ENCODE measurements at regions not wholly inside any gene's neighbourhood (a gene's known extent, or its start where the extent isn't known, plus 50 kb on each side); places are given as distances from the start of the nearest gene placed in this dataset.

DNA sequence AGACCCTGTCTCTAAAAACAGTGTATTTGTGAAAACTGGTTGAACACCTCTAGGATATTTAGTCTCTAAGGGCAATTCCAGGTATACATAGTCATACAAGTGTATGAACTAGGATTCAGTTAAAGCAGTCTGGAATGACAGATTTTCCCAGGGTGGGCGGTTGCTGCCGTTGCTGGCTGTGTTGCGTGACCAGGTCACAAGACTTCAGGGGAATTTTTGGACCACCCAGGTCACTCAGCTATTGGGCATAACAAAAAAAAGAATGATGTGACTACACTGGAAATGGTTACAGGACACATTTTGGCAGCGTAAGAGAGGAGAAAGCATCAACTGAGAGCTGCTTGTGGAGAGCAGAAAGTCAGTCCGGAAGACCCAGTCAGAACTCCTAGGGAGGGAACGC, 58.0 kb upstream of the ZBTB7C start:
- H3F3A ChIP-seq (ENCODE audit: low read depth) = no peaks in the 10 kb centered on the region
- H3K9me3 ChIP-seq (ENCODE audit: insufficient read depth, low read depth, low read length) = no peaks in the 10 kb centered on the region
- H3K4me2 ChIP-seq (ENCODE audit: low read depth, low read length, poor library complexity, severe bottlenecking) = no peak overlapping the region
- no peaks in the 10 kb centered on the region for H3K79me2 ChIP-seq (ENCODE audit: insufficient read depth, low read length)
- H3K9me2 ChIP-seq (replicated peaks; ENCODE audit: low read depth, low read length) = no peaks in the 10 kb centered on the region
- H3K4me1 ChIP-seq (ENCODE audit: insufficient read depth, low read length, poor library complexity, severe bottlenecking) = no peaks in the 10 kb centered on the region
- peaks cover 14% of the 10 kb centered on the region for H3K27me3 ChIP-seq (ENCODE audit: insufficient read depth, low read length, poor library complexity, severe bottlenecking)
- H3K9ac ChIP-seq (ENCODE audit: low read depth, low read length, poor library complexity, severe bottlenecking) = no peak overlapping the region
- TF ChIP-seq, protein P1, sequence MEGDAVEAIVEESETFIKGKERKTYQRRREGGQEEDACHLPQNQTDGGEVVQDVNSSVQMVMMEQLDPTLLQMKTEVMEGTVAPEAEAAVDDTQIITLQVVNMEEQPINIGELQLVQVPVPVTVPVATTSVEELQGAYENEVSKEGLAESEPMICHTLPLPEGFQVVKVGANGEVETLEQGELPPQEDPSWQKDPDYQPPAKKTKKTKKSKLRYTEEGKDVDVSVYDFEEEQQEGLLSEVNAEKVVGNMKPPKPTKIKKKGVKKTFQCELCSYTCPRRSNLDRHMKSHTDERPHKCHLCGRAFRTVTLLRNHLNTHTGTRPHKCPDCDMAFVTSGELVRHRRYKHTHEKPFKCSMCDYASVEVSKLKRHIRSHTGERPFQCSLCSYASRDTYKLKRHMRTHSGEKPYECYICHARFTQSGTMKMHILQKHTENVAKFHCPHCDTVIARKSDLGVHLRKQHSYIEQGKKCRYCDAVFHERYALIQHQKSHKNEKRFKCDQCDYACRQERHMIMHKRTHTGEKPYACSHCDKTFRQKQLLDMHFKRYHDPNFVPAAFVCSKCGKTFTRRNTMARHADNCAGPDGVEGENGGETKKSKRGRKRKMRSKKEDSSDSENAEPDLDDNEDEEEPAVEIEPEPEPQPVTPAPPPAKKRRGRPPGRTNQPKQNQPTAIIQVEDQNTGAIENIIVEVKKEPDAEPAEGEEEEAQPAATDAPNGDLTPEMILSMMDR (conservative IDR thresholded peaks at IDR 0.05; ENCODE audit: low read length) = no peak
- TF ChIP-seq EZH2phosphoT487 (IDR thresholded peaks at IDR 0.05; ENCODE audit: borderline replicate concordance) = no peak
- H3K36me3 ChIP-seq (ENCODE audit: insufficient read depth, low read length) = no peaks in the 10 kb centered on the region
- no peak overlapping the region for H3K4me3 ChIP-seq (ENCODE audit: low read length, poor library complexity, severe bottlenecking)
- no peaks in the 10 kb centered on the region for H4K20me1 ChIP-seq (ENCODE audit: insufficient read depth, low read length, poor library complexity, severe bottlenecking)
- H2AFZ ChIP-seq (ENCODE audit: low read length) = no peak overlapping the region

DNA sequence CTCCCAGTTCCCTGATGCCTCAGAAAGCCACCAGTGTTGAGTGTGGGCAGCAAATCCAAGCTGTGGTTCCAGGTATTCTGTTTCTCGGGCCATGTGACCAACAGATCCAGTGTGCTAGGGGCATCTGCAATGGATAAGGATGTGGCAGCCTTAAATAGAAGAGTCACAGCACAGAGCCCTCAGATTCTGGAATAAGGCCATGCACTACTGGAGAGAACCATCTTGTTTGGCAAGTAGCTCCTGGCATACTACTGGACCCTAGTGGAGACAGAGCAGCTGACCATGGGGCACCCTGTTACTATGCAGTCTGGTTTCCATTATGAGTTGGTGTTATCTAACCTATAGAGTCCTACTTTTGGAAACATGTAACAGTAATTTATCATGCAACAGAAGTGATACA, 53.3 kb upstream of the ZBTB7C start:
- Histone ChIP-seq H3F3A (ENCODE audit: low read depth) (no peaks in the 10 kb centered on the region), H3K9me3 (ENCODE audit: insufficient read depth, low read depth, low read length) (no peaks in the 10 kb centered on the region), H3K9ac (ENCODE audit: low read depth, low read length, poor library complexity, severe bottlenecking) (no peak overlapping the region), H3K4me2 (ENCODE audit: low read depth, low read length, poor library complexity, severe bottlenecking) (no peak overlapping the region), H3K4me3 (ENCODE audit: low read length, poor library complexity, severe bottlenecking) (no peak overlapping the region), H4K20me1 (ENCODE audit: insufficient read depth, low read length, poor library complexity, severe bottlenecking) (no peaks in the 10 kb centered on the region), H3K27me3 (ENCODE audit: insufficient read depth, low read length, poor library complexity, severe bottlenecking) (peaks cover 60% of the 10 kb centered on the region), H3K4me1 (ENCODE audit: insufficient read depth, low read length, poor library complexity, severe bottlenecking) (no peaks in the 10 kb centered on the region), H3K9me2 (replicated peaks; ENCODE audit: low read depth, low read length) (no peaks in the 10 kb centered on the region), H2AFZ (ENCODE audit: low read length) (no peak overlapping the region), H3K79me2 (ENCODE audit: insufficient read depth, low read length) (no peaks in the 10 kb centered on the region), H3K36me3 (ENCODE audit: insufficient read depth, low read length) (no peaks in the 10 kb centered on the region)
- TF ChIP-seq, protein P1 (conservative IDR thresholded peaks at IDR 0.05; ENCODE audit: low read length) = no peak
- no peak for TF ChIP-seq EZH2phosphoT487 (IDR thresholded peaks at IDR 0.05; ENCODE audit: borderline replicate concordance)

DNA sequence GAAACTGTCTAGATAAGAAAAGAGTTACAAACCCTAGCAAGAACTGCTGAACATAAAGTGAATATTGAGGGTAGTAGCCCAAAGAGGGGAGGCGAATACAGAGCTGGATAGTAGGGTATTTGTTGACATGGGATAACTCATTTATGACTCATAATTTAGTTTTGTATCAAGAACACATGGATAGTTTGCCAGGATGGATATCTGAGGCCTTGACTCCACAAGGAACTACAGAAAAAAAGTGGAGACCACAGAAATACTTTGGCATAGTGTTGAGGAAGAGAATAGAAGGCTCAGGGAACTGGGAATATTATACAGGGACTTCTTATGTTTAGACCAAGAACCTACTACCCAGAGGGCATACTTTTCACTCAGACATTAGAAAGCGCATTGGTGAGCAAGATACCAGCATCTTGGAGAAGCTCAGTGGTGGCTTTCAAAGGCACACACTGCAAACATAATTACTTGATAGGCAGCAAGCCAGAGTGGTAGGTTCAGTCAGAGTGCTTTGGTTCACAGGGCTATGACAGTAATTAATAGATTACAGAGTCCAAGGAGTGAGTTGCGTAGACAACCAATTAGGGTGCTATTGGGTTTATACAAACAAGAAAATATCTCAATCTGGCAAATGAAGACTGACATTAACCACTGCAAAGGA, 51.9 kb upstream of the ZBTB7C start:
- no peak overlapping the region for H3K4me2 ChIP-seq (ENCODE audit: low read depth, low read length, poor library complexity, severe bottlenecking)
- H2AFZ ChIP-seq (ENCODE audit: low read length) = no peak overlapping the region
- no peaks in the 10 kb centered on the region for H3K79me2 ChIP-seq (ENCODE audit: insufficient read depth, low read length)
- TF ChIP-seq EZH2phosphoT487 (IDR thresholded peaks at IDR 0.05; ENCODE audit: borderline replicate concordance) = no peak
- TF ChIP-seq, protein P1 (conservative IDR thresholded peaks at IDR 0.05; ENCODE audit: low read length) = no peak
- H3K9ac ChIP-seq (ENCODE audit: low read depth, low read length, poor library complexity, severe bottlenecking) = no peak overlapping the region
- H3K27me3 ChIP-seq (ENCODE audit: insufficient read depth, low read length, poor library complexity, severe bottlenecking) = peaks cover 69% of the 10 kb centered on the region
- H3K36me3 ChIP-seq (ENCODE audit: insufficient read depth, low read length) = no peaks in the 10 kb centered on the region
- no peak overlapping the region for H3K4me3 ChIP-seq (ENCODE audit: low read length, poor library complexity, severe bottlenecking)
- H3F3A ChIP-seq (ENCODE audit: low read depth) = no peaks in the 10 kb centered on the region
- no peaks in the 10 kb centered on the region for H4K20me1 ChIP-seq (ENCODE audit: insufficient read depth, low read length, poor library complexity, severe bottlenecking)
- no peaks in the 10 kb centered on the region for H3K9me2 ChIP-seq (replicated peaks; ENCODE audit: low read depth, low read length)
- H3K4me1 ChIP-seq (ENCODE audit: insufficient read depth, low read length, poor library complexity, severe bottlenecking) = peaks cover 7% of the 10 kb centered on the region
- no peaks in the 10 kb centered on the region for H3K9me3 ChIP-seq (ENCODE audit: insufficient read depth, low read depth, low read length)

All from Loucy (cell line).